BE2C (cell line): ENCODE measurements at regions not wholly inside any gene's neighbourhood (a gene's known extent, or its start where the extent isn't known, plus 50 kb on each side); places are given as distances from the start of the nearest gene placed in this dataset.

Source experiments
- DNase-seq: peaks from one replicate; pipeline ENCODE4 v3.0.0-alpha.2; 2020
- H3K27me3 ChIP-seq: fragments of 250-450 bp; sonication (Bioruptor Pico); 2 replicates; pipeline ENCODE4 v1.5.1; 2020; ENCODE audit warnings: mild to moderate bottlenecking
- H3K36me3 ChIP-seq: fragments of 250-450 bp; sonication (Bioruptor Pico); 2 replicates; pipeline ENCODE4 v1.5.1; 2020; ENCODE audit warnings: mild to moderate bottlenecking
- H3K4me1 ChIP-seq: fragments of 250-450 bp; sonication (Bioruptor Pico); 2 replicates; pipeline ENCODE4 v1.5.1; 2020
- H3K4me3 ChIP-seq: 2 replicates; pipeline ENCODE4 v1.5.1; 2011; ENCODE audit warnings: low read depth, low read length
- H3K9me3 ChIP-seq: fragments of 250-450 bp; sonication (Bioruptor Pico); 2 replicates; pipeline ENCODE4 v1.5.1; 2020
- TF ChIP-seq, protein P1 (sequence below): IDR thresholded peaks from 2 replicates; pipeline ENCODE4 v1.5.1; 2012; ENCODE audit warnings: mild to moderate bottlenecking, low read depth, low read length

- H3K9me3 ChIP-seq = no peaks in the 10 kb centered on the region
- TF ChIP-seq, protein P1, sequence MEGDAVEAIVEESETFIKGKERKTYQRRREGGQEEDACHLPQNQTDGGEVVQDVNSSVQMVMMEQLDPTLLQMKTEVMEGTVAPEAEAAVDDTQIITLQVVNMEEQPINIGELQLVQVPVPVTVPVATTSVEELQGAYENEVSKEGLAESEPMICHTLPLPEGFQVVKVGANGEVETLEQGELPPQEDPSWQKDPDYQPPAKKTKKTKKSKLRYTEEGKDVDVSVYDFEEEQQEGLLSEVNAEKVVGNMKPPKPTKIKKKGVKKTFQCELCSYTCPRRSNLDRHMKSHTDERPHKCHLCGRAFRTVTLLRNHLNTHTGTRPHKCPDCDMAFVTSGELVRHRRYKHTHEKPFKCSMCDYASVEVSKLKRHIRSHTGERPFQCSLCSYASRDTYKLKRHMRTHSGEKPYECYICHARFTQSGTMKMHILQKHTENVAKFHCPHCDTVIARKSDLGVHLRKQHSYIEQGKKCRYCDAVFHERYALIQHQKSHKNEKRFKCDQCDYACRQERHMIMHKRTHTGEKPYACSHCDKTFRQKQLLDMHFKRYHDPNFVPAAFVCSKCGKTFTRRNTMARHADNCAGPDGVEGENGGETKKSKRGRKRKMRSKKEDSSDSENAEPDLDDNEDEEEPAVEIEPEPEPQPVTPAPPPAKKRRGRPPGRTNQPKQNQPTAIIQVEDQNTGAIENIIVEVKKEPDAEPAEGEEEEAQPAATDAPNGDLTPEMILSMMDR = peak; percentile 52
- no peaks in the 10 kb centered on the region for H3K4me1 ChIP-seq
- no peak overlapping the region for H3K4me3 ChIP-seq
- H3K36me3 ChIP-seq = no peaks in the 10 kb centered on the region
- DNase-seq = peak; percentile 29
- no peaks in the 10 kb centered on the region for H3K27me3 ChIP-seq
Measured at GRCh38 chr17:34527908-34528470, 51.4 kb upstream of the TMEM132E start.

DNA sequence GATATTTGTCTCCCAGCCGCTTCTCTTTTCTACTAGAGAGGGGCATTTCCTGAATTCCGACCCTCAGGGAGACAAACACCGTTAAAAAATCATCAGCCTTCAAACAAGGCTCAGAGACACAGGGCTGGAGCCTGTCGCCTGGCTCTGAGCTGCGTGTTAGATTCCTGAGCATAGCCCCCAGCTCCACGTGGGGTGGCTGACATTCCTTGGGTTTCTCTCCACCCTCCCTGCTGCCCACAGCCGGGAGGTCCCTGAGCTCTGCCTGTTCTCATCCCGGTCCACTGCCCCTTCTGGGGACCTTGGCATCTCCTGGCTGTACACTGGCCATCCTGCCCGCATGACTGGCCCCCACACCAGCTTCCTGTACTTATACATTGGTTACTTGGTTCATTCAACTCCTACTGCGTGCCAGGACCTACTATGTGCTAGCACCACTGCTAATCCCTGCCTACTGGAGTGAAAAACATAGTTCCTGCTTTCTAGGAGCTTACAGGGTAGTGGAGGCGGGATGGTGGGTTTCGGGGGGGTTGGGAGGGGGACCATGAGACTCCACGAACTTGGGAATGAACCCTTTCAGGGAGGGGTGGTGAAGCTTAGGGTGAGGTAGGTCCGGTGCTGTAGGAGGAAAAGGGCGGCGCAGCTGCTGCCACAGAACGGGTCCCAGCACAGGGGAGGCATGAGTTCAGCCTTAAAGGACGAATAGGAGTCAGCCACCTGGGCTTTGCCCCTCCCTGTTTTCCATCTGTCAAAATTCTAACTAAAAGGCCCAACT lies 52.1 kb upstream of the TMEM132E start:
- Histone ChIP-seq H3K27me3 (no peaks in the 10 kb centered on the region), H3K4me3 (no peak overlapping the region), H3K9me3 (no peaks in the 10 kb centered on the region), H3K36me3 (no peaks in the 10 kb centered on the region), H3K4me1 (no peaks in the 10 kb centered on the region)
- TF ChIP-seq, protein P1 = no peak
- no peak for DNase-seq

GRCh38 chr17:34525651-34526050 lies 53.7 kb upstream of the TMEM132E start:
- no peaks in the 10 kb centered on the region for H3K9me3 ChIP-seq
- no peak overlapping the region for H3K4me3 ChIP-seq
- peak; percentile 27 for DNase-seq
- no peaks in the 10 kb centered on the region for H3K36me3 ChIP-seq
- no peaks in the 10 kb centered on the region for H3K27me3 ChIP-seq
- no peaks in the 10 kb centered on the region for H3K4me1 ChIP-seq
- TF ChIP-seq, protein P1 = no peak

- H3K27me3 ChIP-seq = no peaks in the 10 kb centered on the region
- no peak for DNase-seq
- H3K4me1 ChIP-seq = no peaks in the 10 kb centered on the region
- H3K9me3 ChIP-seq = no peaks in the 10 kb centered on the region
- TF ChIP-seq, protein P1 = no peak
- no peak overlapping the region for H3K4me3 ChIP-seq
- no peaks in the 10 kb centered on the region for H3K36me3 ChIP-seq
Measured at GRCh38 chr17:34521955-34522354, 57.4 kb upstream of the TMEM132E start.

DNA sequence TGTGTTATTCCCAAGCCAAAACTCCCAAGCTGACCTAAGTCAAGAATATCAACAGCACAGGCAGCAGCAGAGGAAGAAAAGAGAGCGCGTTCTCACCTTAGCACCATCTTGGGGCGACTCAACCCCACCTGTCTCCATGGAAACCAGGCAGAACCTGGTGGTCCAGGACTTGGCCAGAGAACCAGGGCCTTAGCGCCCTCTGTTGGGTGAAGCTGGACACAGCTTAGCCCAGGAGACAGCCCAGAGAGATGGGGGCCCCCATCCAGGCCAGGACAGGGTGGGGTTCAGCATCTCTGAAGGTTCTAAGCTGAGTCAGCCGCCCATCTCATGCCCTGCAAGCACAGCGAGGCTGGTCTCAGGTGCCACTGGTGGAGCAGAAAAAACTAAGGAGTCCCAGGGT lies 60.1 kb upstream of the TMEM132E start:
- H3K4me3 ChIP-seq = no peak overlapping the region
- H3K36me3 ChIP-seq = no peaks in the 10 kb centered on the region
- TF ChIP-seq, protein P1 = peak; percentile 65
- H3K9me3 ChIP-seq = no peaks in the 10 kb centered on the region
- DNase-seq = peak; percentile 44
- 0 out of 2 replicates have a peak, but pooled peaks cover 9% of the 10 kb centered on the region for H3K27me3 ChIP-seq
- no peaks in the 10 kb centered on the region for H3K4me1 ChIP-seq

- no peaks in the 10 kb centered on the region for H3K4me1 ChIP-seq
Measured at GRCh38 chr17:34517406-34517805, 62.0 kb upstream of the TMEM132E start.

More at GRCh38 chr17:34517406-34517805, 62.0 kb upstream of the TMEM132E start:
- TF ChIP-seq, protein P1 = no peak
- DNase-seq = no peak
- Histone ChIP-seq H3K9me3 (no peaks in the 10 kb centered on the region; the same call in 1 of the 2 replicates), H3K27me3 (peaks cover 10% of the 10 kb centered on the region; the same call in 1 of the 2 replicates), H3K4me3 (no peak overlapping the region), H3K36me3 (no peaks in the 10 kb centered on the region)
